ENCODE measurements at regions not wholly inside any gene's neighbourhood (a gene's known extent, or its start where the extent isn't known, plus 50 kb on each side); places are given as distances from the start of the nearest gene placed in this dataset.

DNA sequence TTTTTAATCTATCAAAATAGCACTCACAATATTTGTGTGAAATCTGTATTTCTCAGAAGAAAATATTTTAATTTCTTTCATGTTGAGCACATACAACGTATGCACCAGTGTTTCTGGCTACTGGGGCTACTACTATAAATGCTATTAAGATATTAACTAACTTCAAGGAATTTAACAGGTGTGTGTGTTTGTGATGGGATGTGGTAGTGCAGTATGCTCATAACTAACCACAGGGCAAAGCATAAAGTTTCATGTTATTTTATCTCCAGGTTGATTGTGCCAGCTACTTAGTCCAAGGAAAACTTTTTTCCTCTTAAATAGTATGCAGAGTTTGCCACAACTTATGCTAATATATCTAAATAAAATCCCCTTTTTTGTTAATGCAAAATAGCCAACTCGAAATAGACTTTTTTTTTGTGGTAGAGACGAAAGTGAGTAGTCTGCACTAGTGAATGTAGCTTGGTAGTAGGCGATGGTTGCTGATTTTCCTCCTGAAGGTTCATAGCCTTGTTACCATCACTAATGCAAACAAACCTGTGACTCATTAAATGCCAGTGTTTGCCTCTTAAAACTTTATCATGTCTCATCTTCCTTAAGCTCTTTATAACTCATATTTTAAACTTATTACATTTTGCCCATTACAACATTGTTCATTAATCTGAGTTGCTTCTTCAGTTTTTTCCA is 565.5 kb upstream of the ANO3 start:
- TF ChIP-seq, protein P1, sequence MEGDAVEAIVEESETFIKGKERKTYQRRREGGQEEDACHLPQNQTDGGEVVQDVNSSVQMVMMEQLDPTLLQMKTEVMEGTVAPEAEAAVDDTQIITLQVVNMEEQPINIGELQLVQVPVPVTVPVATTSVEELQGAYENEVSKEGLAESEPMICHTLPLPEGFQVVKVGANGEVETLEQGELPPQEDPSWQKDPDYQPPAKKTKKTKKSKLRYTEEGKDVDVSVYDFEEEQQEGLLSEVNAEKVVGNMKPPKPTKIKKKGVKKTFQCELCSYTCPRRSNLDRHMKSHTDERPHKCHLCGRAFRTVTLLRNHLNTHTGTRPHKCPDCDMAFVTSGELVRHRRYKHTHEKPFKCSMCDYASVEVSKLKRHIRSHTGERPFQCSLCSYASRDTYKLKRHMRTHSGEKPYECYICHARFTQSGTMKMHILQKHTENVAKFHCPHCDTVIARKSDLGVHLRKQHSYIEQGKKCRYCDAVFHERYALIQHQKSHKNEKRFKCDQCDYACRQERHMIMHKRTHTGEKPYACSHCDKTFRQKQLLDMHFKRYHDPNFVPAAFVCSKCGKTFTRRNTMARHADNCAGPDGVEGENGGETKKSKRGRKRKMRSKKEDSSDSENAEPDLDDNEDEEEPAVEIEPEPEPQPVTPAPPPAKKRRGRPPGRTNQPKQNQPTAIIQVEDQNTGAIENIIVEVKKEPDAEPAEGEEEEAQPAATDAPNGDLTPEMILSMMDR (conservative IDR thresholded peaks at IDR 0.05; ENCODE audit: low read length) = no peak
- TF ChIP-seq EZH2phosphoT487 (IDR thresholded peaks at IDR 0.05; ENCODE audit: borderline replicate concordance, low read depth, low read length) = no peak
